ENCODE measurements at regions not wholly inside any gene's neighbourhood (a gene's known extent, or its start where the extent isn't known, plus 50 kb on each side); places are given as distances from the start of the nearest gene placed in this dataset.

DNA sequence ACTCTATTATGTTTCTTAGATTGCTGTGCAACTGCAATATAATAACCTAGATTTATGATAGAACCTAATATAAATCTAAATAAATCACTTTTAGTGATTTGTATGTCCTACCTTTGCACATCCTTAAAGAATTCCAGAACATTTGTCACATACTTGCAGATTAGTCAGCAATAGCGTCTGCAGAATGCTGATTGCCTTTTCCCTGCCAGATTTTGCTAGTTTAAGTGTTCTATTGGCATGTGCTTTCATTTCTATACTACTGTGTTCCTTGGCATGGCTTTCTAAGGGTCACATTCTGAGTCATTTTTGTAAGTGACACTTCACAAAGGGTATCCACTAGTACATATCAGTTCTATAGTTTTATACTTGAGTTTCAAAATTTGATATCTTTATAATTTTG lies 303.1 kb upstream of the GIMD1 start:
- Histone ChIP-seq H3K4me1 (ENCODE audit: control insufficient read depth, insufficient read depth, low read length) (no peaks in the 10 kb centered on the region), H3K4me3 (ENCODE audit: low read depth in 2 of 2, low read length in 2 of 2) (no peak overlapping the region), H3K27ac (ENCODE audit: low read length) (no peak overlapping the region), H3K36me3 (ENCODE audit: control insufficient read depth, insufficient read depth, low read length) (no peaks in the 10 kb centered on the region), H3K9me3 (ENCODE audit: control insufficient read depth, insufficient read depth, low read depth, low read length) (no peaks in the 10 kb centered on the region), H3K27me3 (ENCODE audit: control insufficient read depth, insufficient read depth, low read length) (no peaks in the 10 kb centered on the region)
- ATAC-seq: no peak
- no peak for DNase-seq (ENCODE audit: low read depth, low spot score)
- ChIA-PET POLR2A (no interaction called here), CTCF (no interaction called here)
- intact Hi-C loops (cut with micrococcal nuclease; ENCODE audit: unreplicated experiment): no loop called here
- no peak for TF ChIP-seq POLR2AphosphoS5 (IDR thresholded peaks at IDR 0.05; ENCODE audit: low read depth, low read length)
- TF ChIP-seq SIN3A (IDR thresholded peaks at IDR 0.05; ENCODE audit: borderline replicate concordance, insufficient read depth, low read depth, low read length): no peak
- TF ChIP-seq, protein P1, sequence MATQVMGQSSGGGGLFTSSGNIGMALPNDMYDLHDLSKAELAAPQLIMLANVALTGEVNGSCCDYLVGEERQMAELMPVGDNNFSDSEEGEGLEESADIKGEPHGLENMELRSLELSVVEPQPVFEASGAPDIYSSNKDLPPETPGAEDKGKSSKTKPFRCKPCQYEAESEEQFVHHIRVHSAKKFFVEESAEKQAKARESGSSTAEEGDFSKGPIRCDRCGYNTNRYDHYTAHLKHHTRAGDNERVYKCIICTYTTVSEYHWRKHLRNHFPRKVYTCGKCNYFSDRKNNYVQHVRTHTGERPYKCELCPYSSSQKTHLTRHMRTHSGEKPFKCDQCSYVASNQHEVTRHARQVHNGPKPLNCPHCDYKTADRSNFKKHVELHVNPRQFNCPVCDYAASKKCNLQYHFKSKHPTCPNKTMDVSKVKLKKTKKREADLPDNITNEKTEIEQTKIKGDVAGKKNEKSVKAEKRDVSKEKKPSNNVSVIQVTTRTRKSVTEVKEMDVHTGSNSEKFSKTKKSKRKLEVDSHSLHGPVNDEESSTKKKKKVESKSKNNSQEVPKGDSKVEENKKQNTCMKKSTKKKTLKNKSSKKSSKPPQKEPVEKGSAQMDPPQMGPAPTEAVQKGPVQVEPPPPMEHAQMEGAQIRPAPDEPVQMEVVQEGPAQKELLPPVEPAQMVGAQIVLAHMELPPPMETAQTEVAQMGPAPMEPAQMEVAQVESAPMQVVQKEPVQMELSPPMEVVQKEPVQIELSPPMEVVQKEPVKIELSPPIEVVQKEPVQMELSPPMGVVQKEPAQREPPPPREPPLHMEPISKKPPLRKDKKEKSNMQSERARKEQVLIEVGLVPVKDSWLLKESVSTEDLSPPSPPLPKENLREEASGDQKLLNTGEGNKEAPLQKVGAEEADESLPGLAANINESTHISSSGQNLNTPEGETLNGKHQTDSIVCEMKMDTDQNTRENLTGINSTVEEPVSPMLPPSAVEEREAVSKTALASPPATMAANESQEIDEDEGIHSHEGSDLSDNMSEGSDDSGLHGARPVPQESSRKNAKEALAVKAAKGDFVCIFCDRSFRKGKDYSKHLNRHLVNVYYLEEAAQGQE (IDR thresholded peaks at IDR 0.05; ENCODE audit: insufficient read depth in 1 of 2, low read depth in 2 of 2, low read length in 1 of 2): no peak
- TF ChIP-seq TCF7L2 (IDR thresholded peaks at IDR 0.05; ENCODE audit: low read depth, low read length): no peak
- TF ChIP-seq, protein P2, sequence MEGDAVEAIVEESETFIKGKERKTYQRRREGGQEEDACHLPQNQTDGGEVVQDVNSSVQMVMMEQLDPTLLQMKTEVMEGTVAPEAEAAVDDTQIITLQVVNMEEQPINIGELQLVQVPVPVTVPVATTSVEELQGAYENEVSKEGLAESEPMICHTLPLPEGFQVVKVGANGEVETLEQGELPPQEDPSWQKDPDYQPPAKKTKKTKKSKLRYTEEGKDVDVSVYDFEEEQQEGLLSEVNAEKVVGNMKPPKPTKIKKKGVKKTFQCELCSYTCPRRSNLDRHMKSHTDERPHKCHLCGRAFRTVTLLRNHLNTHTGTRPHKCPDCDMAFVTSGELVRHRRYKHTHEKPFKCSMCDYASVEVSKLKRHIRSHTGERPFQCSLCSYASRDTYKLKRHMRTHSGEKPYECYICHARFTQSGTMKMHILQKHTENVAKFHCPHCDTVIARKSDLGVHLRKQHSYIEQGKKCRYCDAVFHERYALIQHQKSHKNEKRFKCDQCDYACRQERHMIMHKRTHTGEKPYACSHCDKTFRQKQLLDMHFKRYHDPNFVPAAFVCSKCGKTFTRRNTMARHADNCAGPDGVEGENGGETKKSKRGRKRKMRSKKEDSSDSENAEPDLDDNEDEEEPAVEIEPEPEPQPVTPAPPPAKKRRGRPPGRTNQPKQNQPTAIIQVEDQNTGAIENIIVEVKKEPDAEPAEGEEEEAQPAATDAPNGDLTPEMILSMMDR (IDR thresholded peaks at IDR 0.05): no peak
- in situ Hi-C loops (cut with HindIII; ENCODE audit: low pct_unique_long_range_greater_than_20kb, low sequenced_read_pairs): no loop called here
- no TSS peak for BruUV-seq (replicated peaks)

DNA sequence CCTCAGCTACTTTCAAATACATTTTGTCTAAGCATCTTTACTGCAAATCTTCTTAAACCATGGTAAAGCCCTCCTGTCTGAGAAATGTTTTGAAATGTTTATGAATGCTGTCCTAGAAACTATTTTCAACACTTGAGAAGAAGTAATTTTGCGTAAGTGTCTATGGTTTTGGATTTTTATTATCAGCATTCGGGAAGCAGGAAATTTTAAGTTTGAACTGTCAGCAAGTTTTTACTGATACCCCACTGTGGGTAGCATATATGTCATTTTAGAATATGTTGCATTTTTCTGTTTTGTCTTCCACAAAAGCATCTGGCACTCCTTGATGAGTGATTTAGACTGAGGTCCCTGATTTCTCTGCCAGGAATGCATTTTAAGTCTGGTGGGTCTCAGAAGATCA lies 302.4 kb upstream of the GIMD1 start:
- CTCF ChIA-PET: no interaction called here
- H3K4me3 ChIP-seq (ENCODE audit: low read depth in 2 of 2, low read length in 2 of 2): no peak overlapping the region
- no peak overlapping the region for H3K27ac ChIP-seq (ENCODE audit: low read length)
- TF ChIP-seq, protein P2 (IDR thresholded peaks at IDR 0.05): no peak
- TF ChIP-seq TCF7L2 (IDR thresholded peaks at IDR 0.05; ENCODE audit: low read depth, low read length): no peak
- TF ChIP-seq POLR2AphosphoS5 (IDR thresholded peaks at IDR 0.05; ENCODE audit: low read depth, low read length): no peak
- TF ChIP-seq, protein P1 (IDR thresholded peaks at IDR 0.05; ENCODE audit: insufficient read depth in 1 of 2, low read depth in 2 of 2, low read length in 1 of 2): no peak
- no peak for TF ChIP-seq SIN3A (IDR thresholded peaks at IDR 0.05; ENCODE audit: borderline replicate concordance, insufficient read depth, low read depth, low read length)
- intact Hi-C loops (cut with micrococcal nuclease; ENCODE audit: unreplicated experiment): no loop called here
- H3K27me3 ChIP-seq (ENCODE audit: control insufficient read depth, insufficient read depth, low read length): no peaks in the 10 kb centered on the region
- no peaks in the 10 kb centered on the region for H3K4me1 ChIP-seq (ENCODE audit: control insufficient read depth, insufficient read depth, low read length)
- DNase-seq (ENCODE audit: low read depth, low spot score) (no peak), ATAC-seq (no peak)
- POLR2A ChIA-PET: no interaction called here
- no peaks in the 10 kb centered on the region for H3K36me3 ChIP-seq (ENCODE audit: control insufficient read depth, insufficient read depth, low read length)
- H3K9me3 ChIP-seq (ENCODE audit: control insufficient read depth, insufficient read depth, low read depth, low read length): no peaks in the 10 kb centered on the region
- no TSS peak for BruUV-seq (replicated peaks)
- in situ Hi-C loops (cut with HindIII; ENCODE audit: low pct_unique_long_range_greater_than_20kb, low sequenced_read_pairs): no loop called here

All from Panc1 (cell line).